GM18951 (cell line): ENCODE measurements at regions not wholly inside any gene's neighbourhood (a gene's known extent, or its start where the extent isn't known, plus 50 kb on each side); places are given as distances from the start of the nearest gene placed in this dataset.

Source experiments
- POLR2A ChIP-seq: IDR thresholded peaks from 4 replicates; pipeline ENCODE4 v1.6.1; 2011; ENCODE audit warnings: mild to moderate bottlenecking; ENCODE audit not compliant: insufficient read length, insufficient read depth; ENCODE audit errors: extremely low read depth
- in situ Hi-C: fragments of 300-500 bp; cut with MboI; formaldehyde crosslinking; loops from one replicate; pipeline ENCODE4 v1.12.0; 2022; ENCODE audit warnings: low sequenced_read_pairs, mixed read lengths, inconsistent platforms; ENCODE audit not compliant: unreplicated experiment

GRCh38 chr3:81439108-81439507 is 322.3 kb downstream of the GBE1 start:
- in situ Hi-C loops: no loop called here
- TF ChIP-seq POLR2A: no peak

- no peak for TF ChIP-seq POLR2A
- in situ Hi-C loops: no loop called here
Measured at GRCh38 chr3:81437683-81438082, 323.8 kb downstream of the GBE1 start.

GRCh38 chr3:81436182-81436581 is 325.3 kb downstream of the GBE1 start:
- in situ Hi-C loops: no loop called here
- TF ChIP-seq POLR2A: no peak

GRCh38 chr3:81435050-81435449 is 326.4 kb downstream of the GBE1 start:
- no peak for TF ChIP-seq POLR2A
- in situ Hi-C loops: no loop called here

- in situ Hi-C loops: no loop called here
- TF ChIP-seq POLR2A: no peak
Measured at GRCh38 chr3:81434161-81434560, 327.3 kb downstream of the GBE1 start.

GRCh38 chr3:81433675-81434074 is 327.8 kb downstream of the GBE1 start:
- TF ChIP-seq POLR2A: no peak
- in situ Hi-C loops: no loop called here

GRCh38 chr3:81432456-81432855 is 329.0 kb downstream of the GBE1 start:
- in situ Hi-C loops: no loop called here
- TF ChIP-seq POLR2A: no peak

GRCh38 chr3:81426826-81427577 is 334.4 kb downstream of the GBE1 start:
- TF ChIP-seq POLR2A: no peak
- in situ Hi-C loops: no loop called here

GRCh38 chr3:81425198-81425868 is 336.1 kb downstream of the GBE1 start:
- in situ Hi-C loops: no loop called here
- TF ChIP-seq POLR2A: no peak

GRCh38 chr3:81419228-81419627 is 342.2 kb downstream of the GBE1 start:
- TF ChIP-seq POLR2A: no peak
- in situ Hi-C loops: no loop called here

GRCh38 chr3:81416812-81417211 is 344.6 kb downstream of the GBE1 start:
- in situ Hi-C loops: no loop called here
- no peak for TF ChIP-seq POLR2A

- no peak for TF ChIP-seq POLR2A
- in situ Hi-C loops: no loop called here
Measured at GRCh38 chr3:81406318-81406717, 355.1 kb downstream of the GBE1 start.

- in situ Hi-C loops: no loop called here
- TF ChIP-seq POLR2A: no peak
Measured at GRCh38 chr3:81395739-81396513, 365.5 kb downstream of the GBE1 start.

GRCh38 chr3:81394651-81395524 is 366.6 kb downstream of the GBE1 start:
- in situ Hi-C loops: no loop called here
- no peak for TF ChIP-seq POLR2A
